ENCODE measurements at regions not wholly inside any gene's neighbourhood (a gene's known extent, or its start where the extent isn't known, plus 50 kb on each side); places are given as distances from the start of the nearest gene placed in this dataset.

GRCh38 chr6:85372915-85373270, 77.0 kb upstream of the NT5E start:
- no peak for TF ChIP-seq POLR2AphosphoS5 (IDR thresholded peaks at IDR 0.05; ENCODE audit: borderline replicate concordance, low read depth, low read length)
- TF ChIP-seq EZH2 (IDR thresholded peaks at IDR 0.05): no peak
- no peak for TF ChIP-seq FOXP2 (optimal IDR thresholded peaks at IDR 0.05; ENCODE audit: control extremely low read depth, extremely low read length, insufficient read depth)
